NCI-H1417 (cell line): ENCODE measurements at regions not wholly inside any gene's neighbourhood (a gene's known extent, or its start where the extent isn't known, plus 50 kb on each side); places are given as distances from the start of the nearest gene placed in this dataset.
"Not testable (repeated sequence)": the region's sequence is repeated elsewhere in the genome, so short reads cannot be mapped to it uniquely, and the experiment has no call there.

Source experiments
- DNase-seq, 3 experiments: peaks; one replicate each; lab custom pipeline; 2025; lab: John Stamatoyannopoulos, UW

- no peak for DNase-seq
Measured at GRCh38 chr5:169413416-169413815, 112.5 kb upstream of the SLIT3 start.

DNA sequence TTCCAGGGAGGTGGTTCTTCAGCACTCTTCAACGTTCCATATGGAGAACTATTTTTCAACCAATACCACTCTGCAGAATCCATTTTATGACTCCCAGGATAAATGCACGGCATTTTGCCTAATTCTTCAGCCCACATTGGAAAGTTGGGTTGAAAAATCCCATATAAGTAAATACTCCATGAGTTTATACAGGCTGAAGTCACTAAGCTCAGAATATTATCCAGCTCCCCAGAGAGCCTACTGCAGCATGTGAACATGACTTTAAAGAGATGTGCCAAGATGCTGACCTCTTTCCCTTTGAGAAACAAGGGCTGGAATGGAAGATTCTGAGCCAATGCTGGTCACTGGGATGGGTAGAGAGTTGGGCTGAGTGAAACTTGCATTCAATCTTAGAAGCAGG lies 111.9 kb upstream of the SLIT3 start:
- no peak for DNase-seq

GRCh38 chr5:169411786-169412430 lies 111.0 kb upstream of the SLIT3 start:
- no peak for DNase-seq

DNA sequence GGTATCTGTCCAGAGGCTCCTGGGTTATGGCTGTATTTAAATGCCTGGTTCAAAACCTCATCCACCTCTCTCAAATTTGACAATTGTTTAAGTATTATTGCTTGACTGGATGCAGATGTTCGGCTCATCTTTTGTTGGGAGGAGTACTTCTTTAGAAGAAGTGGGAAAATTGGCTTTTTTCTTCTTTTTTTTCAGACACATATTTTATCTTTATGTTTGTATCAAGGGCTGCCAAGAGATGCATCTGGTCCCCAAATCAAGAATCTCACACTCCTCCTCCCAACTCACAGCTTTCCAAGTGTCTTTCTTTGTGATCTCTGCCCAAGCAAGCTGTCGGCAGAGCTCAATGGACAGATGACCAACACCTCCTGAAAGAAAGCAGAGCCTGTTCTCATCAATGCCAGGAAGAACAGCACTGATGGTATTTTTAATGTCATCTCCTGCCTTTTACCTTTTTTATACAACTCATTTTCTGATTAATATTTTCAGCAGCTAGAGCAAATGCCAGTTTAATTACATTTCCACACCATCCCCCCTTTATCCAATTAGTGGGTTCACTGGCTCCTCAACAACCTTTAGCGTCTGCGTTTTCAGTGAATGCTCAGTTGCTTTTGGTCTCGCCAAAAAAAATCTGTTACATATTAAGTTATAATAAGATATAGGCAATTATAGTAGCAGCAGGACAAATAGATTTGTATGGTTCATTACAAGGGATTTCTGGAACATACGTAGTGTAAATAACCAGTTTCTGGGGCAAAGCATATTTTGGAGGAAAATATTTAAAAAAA lies 110.3 kb upstream of the SLIT3 start:
- no peak for DNase-seq

GRCh38 chr5:169408731-169409130 lies 107.8 kb upstream of the SLIT3 start:
- DNase-seq = no peak

- no peak for DNase-seq
Measured at GRCh38 chr5:169408171-169408570, 107.2 kb upstream of the SLIT3 start.

- no peak for DNase-seq
Measured at GRCh38 chr5:169404223-169404622, 103.3 kb upstream of the SLIT3 start.

DNA sequence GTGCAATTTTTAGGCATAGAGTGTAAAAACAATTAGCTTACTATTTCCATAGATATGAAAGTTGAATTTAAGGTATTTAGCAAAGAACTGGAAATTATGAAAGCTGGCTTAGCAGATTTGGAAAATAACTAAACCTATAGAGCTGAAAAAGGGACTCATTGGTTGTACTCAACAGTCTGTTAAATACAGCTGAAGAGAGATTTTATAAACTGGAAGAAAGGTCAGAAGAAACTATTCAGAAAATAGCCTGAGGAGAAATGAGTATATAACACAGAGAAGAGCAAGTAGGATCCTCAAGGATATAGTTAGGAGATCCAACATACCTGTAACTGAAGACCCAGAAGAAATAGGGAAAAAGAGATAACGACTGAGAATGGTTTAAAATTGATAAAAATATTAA lies 97.6 kb upstream of the SLIT3 start:
- no peak for DNase-seq

- DNase-seq = no peak
Measured at GRCh38 chr5:169395136-169395535, 94.2 kb upstream of the SLIT3 start.

DNA sequence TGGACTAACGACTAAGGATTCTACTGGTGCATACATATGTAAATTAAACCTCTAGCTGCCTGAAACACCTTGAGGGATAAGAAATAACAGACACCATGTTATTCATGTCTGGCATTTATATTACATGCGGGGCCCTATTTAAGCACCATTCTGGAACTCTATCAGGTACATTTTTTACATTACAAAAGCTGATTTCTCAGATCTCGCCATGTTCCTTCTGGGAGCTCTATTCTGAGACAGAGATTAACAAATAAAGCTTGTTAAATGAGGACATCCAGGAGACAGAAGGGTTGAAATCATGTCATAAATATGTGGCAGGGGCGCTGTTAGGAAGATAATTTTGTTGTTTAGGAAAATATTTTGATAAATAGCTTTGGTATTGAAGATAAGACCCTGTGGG lies 93.4 kb upstream of the SLIT3 start:
- no peak for DNase-seq

- DNase-seq = no peak
Measured at GRCh38 chr5:169393907-169394306, 93.0 kb upstream of the SLIT3 start.

- DNase-seq = no peak
Measured at GRCh38 chr5:169390265-169390664, 89.3 kb upstream of the SLIT3 start.

GRCh38 chr5:169389318-169389717 lies 88.4 kb upstream of the SLIT3 start:
- DNase-seq = no peak

DNA sequence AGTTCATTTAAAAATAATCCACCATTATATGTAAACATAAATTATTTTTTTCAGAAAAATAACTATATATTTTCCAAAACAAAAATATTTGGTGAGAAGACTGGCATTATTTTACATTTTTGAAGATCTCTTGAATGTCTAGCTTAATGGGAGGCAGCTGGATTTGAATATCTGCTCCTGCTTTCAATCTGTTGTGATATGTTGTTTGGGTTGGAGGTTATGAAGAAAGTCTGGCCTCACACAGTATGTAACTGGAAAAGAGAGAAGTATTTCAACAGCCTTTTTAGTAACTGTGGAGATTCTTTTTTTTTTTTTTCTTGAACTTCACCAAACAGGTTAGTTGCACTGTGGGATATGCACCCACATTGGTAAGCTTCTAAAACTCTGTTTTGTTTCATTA lies 84.7 kb upstream of the SLIT3 start:
- DNase-seq = no peak

DNA sequence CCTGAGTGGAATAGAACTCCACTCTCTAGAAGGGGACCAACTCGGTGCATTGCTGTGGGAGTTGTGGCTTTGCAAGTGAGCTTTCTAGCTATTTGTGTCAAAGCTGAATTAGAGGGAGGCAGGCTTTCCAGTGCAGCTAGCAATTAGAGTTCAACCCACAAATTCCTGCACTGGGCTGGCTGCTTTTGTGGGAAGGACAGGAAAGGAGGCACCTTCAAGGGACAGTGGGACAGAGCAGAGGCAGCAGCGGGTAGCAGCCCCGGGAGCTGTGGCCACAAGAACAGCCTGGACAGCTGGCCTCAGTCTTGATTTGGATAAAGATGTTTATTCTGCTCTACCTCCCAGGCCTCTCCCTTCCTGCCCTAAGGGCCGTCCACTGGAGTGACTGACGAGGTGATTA lies 83.7 kb upstream of the SLIT3 start:
- no peak for DNase-seq

- no peak for DNase-seq
Measured at GRCh38 chr5:169374761-169375160, 73.8 kb upstream of the SLIT3 start.

DNA sequence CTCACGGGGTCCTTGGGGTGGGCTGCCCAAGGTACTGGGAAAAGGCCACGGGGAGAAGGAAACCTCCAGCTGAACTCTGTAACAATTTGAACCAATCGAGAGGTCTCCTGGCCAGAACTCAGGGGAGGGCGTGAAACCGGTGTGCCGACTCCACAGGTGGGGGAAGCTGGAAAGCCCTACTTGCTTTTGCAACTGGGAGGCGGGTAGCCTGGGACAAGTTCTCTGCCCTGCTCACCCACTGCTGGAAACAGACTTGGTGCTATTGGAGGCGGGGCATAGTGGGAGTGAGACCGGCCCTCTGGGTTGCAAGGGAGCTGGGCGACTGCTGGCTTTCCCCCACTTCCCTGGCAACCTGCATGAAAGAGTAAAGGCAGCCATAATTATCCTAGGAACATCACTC lies 73.2 kb upstream of the SLIT3 start:
- no peak for DNase-seq

GRCh38 chr5:169371801-169372200 lies 70.9 kb upstream of the SLIT3 start:
- DNase-seq = not testable (repeated sequence)

- no peak for DNase-seq
Measured at GRCh38 chr5:169369130-169369529, 68.2 kb upstream of the SLIT3 start.

DNA sequence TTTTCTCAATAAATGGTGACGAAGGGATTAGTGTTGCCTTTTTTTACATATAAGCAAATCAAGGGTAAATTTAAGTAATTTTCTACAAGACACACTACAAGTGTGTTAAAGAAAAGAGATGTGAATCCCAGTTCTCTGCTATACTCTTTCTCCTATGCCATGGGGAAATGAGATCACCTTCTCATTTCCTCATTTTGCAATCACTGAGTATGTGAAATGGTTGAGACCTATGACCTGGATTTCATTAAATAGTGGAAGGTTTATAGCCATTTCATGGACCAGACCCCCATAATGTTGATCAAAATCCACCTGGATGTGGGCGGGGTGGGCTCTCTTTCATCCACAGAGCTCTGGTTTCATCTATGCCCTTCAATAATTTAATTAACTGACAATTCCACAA lies 66.9 kb upstream of the SLIT3 start:
- DNase-seq = no peak

DNA sequence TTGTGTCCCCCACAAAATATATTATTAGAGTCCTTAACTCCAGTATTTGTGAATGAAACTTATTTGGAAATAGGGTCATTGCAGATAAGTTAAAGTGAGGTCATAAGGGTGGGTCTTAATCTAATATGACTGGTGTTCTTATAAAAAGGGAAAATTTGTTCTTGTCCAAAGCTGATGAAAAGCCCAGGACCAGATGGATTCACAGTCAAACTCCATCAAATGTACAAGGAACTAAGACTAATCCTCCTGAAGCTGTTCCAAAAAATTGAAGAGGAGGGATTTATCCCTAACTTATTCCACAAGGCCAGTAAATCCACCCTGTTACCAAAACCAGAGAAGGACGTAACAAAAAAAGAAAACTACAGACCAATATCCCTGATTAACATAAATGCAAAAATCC lies 56.4 kb upstream of the SLIT3 start:
- no peak for DNase-seq

DNA sequence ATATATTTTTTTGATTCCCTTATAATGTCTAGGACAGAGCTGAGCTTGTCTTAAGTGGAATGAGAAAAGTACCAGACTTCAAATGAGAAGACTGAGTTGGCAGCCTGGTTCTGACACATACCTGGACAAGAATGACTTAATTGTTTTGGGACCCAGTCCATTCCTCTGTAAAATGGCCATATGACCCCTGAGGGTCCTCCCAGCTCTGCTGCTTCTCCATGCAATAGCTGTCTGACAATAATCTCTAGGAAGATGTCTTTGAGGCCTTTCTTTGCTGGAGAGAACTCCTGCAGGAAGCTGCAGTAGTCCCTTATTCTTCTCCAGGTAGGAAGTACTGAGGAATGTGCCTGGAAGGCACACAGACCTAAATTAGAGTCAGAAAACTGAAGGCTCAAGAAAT lies 55.9 kb upstream of the SLIT3 start:
- no peak for DNase-seq

DNA sequence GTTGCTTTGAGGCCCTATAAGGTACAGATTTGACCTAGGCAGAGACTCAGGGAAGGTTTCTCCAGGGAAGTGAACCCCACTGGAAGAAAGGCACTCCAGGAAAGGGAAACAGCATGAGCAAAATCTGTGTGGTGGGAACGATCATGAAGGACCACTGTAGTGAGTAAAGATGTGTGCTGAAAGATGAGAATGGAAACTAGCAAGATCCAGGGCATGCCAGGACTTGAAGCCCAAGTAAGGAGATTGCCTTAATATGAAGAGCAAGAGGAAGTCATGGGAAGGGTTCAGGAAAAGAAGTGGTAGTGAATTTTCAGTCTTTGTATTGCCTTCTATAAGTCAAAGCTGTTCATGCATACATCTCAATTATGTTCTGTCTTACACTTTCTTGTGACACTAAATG lies 55.2 kb upstream of the SLIT3 start:
- DNase-seq = no peak

DNA sequence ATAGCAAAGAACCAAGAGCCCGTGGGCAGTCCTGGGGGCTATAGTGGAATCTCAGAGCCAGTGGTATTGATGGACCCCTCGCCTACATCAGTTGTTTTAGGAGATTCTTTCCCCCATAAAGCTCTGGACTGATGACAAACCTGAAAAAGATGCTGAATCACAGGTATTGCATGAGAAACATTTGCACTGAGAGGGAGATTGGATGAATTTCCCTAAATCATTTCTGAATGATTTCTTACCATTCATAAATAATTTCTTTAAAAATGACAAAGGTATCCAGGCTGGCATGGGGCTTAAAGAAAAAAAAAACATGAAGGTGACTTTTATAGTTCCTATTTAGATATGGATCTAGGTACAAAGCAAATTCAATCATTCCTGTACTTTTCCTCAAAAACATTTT lies 54.0 kb upstream of the SLIT3 start:
- no peak for DNase-seq
